HUES48 (cell line): ENCODE measurements at regions not wholly inside any gene's neighbourhood (a gene's known extent, or its start where the extent isn't known, plus 50 kb on each side); places are given as distances from the start of the nearest gene placed in this dataset.

Source experiments
- H3K27ac ChIP-seq: one replicate; pipeline ENCODE4 v1.7.0; 2013; ENCODE audit warnings: low read depth, low read length, inconsistent platforms
- H3K27me3 ChIP-seq: 2 replicates; pipeline ENCODE4 v1.6.1; 2013; ENCODE audit warnings: mild to moderate bottlenecking, low read length; ENCODE audit not compliant: control insufficient read depth, insufficient read depth
- H3K36me3 ChIP-seq: 2 replicates; pipeline ENCODE4 v1.6.1; 2013; ENCODE audit warnings: low read length; ENCODE audit not compliant: control insufficient read depth, insufficient read depth
- H3K4me1 ChIP-seq: 2 replicates; pipeline ENCODE4 v1.6.1; 2013; ENCODE audit warnings: mild to moderate bottlenecking, low read length; ENCODE audit not compliant: control insufficient read depth, insufficient read depth
- H3K4me3 ChIP-seq: 2 replicates; pipeline ENCODE4 v1.5.1; 2013; ENCODE audit warnings: mild to moderate bottlenecking, low read depth, low read length
- H3K9ac ChIP-seq: 2 replicates; pipeline ENCODE4 v1.6.1; 2013; ENCODE audit warnings: mild to moderate bottlenecking, low read depth, low read length, moderate library complexity
- H3K9me3 ChIP-seq: 2 replicates; pipeline ENCODE4 v1.6.1; 2013; ENCODE audit warnings: low read length; ENCODE audit not compliant: control insufficient read depth, insufficient read depth

GRCh38 chr2:121860033-121860757, 104.7 kb downstream of the TSN start:
- Histone ChIP-seq H3K27me3 (no peaks in the 10 kb centered on the region), H3K36me3 (no peaks in the 10 kb centered on the region), H3K27ac (no peak overlapping the region), H3K4me1 (no peaks in the 10 kb centered on the region), H3K9ac (no peak overlapping the region), H3K9me3 (peaks cover 2% of the 10 kb centered on the region), H3K4me3 (no peak overlapping the region)

DNA sequence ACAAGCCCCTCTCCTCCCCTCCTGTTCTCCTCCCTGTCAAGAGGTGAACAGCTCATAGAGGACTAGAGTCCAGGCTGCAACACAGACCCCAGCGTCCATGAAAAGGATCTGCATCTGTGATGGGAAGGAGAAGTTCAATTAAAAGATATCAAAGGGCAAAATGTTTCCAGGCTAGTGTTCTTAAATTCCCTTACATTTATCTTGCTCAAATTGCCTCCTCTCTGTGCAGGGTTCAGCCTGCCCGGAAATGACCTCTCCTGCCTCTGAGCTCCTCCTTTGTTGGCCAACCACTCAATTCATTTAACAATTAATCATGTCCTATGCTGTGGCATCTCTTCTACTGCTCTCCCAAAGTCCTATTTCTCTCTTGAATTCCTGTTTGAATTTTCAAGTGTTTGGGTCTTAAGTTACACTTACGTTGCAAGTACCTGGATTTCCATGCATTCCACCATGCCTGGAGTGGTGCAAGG, 105.3 kb downstream of the TSN start:
- no peak overlapping the region for H3K9ac ChIP-seq
- H3K27me3 ChIP-seq: no peaks in the 10 kb centered on the region
- no peak overlapping the region for H3K27ac ChIP-seq

GRCh38 chr2:121862286-121862685, 106.8 kb downstream of the TSN start:
- no peak overlapping the region for H3K4me3 ChIP-seq
- H3K27ac ChIP-seq: no peak overlapping the region
- H3K9ac ChIP-seq: no peak overlapping the region
- peaks cover 2% of the 10 kb centered on the region for H3K9me3 ChIP-seq
- no peaks in the 10 kb centered on the region for H3K4me1 ChIP-seq
- H3K36me3 ChIP-seq: no peaks in the 10 kb centered on the region
- no peaks in the 10 kb centered on the region for H3K27me3 ChIP-seq

More for the DNA sequence above, 105.3 kb downstream of the TSN start:
- peaks cover 2% of the 10 kb centered on the region for H3K9me3 ChIP-seq
- no peaks in the 10 kb centered on the region for H3K36me3 ChIP-seq
- no peaks in the 10 kb centered on the region for H3K4me1 ChIP-seq
- H3K4me3 ChIP-seq: no peak overlapping the region

GRCh38 chr2:121865914-121866313, 110.5 kb downstream of the TSN start:
- no peak overlapping the region for H3K27ac ChIP-seq
- H3K27me3 ChIP-seq: no peaks in the 10 kb centered on the region
- no peak overlapping the region for H3K9ac ChIP-seq
- H3K4me3 ChIP-seq: no peak overlapping the region
- peaks cover 2% of the 10 kb centered on the region for H3K9me3 ChIP-seq
- H3K4me1 ChIP-seq: peaks cover 3% of the 10 kb centered on the region; the same call in 1 of the 2 replicates
- no peaks in the 10 kb centered on the region for H3K36me3 ChIP-seq

- Histone ChIP-seq H3K9ac (no peak overlapping the region), H3K27me3 (no peaks in the 10 kb centered on the region), H3K36me3 (no peaks in the 10 kb centered on the region), H3K4me1 (peaks cover 3% of the 10 kb centered on the region; the same call in 1 of the 2 replicates), H3K4me3 (no peak overlapping the region), H3K9me3 (peaks cover 2% of the 10 kb centered on the region), H3K27ac (no peak overlapping the region)
These were observed 111.3 kb downstream of the TSN start for GRCh38 chr2:121866789-121867188.

DNA sequence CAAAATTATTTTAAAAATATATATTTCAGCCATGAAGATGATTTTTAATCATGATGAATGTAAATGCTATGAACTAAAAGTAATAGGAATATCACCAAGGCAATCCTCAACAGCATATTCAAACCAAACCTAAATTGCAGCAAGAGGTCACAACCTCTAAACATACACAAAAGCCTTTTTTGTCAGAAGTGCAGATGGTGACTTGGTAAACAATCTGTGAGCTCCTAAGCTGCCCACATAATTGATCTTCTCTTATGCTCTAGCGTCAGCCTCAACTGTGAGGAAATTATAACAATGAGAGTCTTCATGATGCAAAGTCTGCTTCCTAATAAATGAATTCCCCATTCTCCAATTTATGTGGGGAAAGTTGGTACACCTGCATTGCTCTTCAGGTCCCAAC, 113.2 kb downstream of the TSN start:
- H3K4me1 ChIP-seq: peaks cover 3% of the 10 kb centered on the region; the same call in 1 of the 2 replicates

DNA sequence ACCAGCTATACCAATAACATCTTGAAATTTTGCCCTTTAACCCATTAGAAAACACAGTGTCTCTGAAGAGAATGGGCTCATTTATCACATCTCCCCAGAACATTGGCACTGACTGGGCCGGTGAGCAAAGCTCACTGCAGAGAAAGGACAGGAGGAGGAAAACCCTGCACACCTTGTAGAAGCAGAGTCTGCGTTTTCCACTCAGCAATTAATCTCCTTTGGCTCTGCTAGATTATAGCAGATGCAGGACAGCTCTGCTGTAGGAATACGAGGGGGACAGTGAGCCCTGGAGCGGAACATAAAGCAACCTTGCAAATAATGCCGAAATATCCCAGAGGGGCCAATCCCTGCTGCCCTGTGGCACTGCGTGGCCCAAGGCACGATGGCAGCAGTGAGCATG, 113.9 kb downstream of the TSN start:
- Histone ChIP-seq H3K27me3 (no peaks in the 10 kb centered on the region), H3K9me3 (no peaks in the 10 kb centered on the region), H3K27ac (no peak overlapping the region), H3K9ac (no peak overlapping the region), H3K4me1 (peaks cover 3% of the 10 kb centered on the region; the same call in 1 of the 2 replicates), H3K36me3 (no peaks in the 10 kb centered on the region), H3K4me3 (no peak overlapping the region)

More for the DNA sequence above, 113.2 kb downstream of the TSN start:
- no peaks in the 10 kb centered on the region for H3K9me3 ChIP-seq
- no peaks in the 10 kb centered on the region for H3K36me3 ChIP-seq
- H3K27me3 ChIP-seq: no peaks in the 10 kb centered on the region
- no peak overlapping the region for H3K4me3 ChIP-seq
- no peak overlapping the region for H3K27ac ChIP-seq
- no peak overlapping the region for H3K9ac ChIP-seq

DNA sequence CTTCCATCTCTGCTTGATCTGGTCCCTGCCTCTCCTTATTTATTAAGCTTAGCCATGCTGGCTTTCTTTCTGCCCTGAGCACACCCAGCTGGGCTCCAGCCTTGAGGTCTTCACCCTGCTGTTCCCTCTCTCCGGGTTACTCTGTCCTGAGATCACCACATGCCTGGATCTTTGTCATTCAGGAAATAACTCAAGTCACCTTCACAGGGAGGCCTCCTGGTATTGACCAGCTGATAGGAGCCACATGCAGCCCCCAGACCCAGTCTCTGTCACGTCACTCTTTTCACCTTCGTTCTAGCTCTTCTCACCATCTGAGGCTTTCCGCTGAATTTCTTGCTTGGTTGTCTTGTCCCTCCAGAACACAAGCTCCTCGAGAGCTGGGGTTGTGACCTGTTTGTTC, 114.4 kb downstream of the TSN start:
- Histone ChIP-seq H3K4me3 (no peak overlapping the region), H3K9me3 (no peaks in the 10 kb centered on the region)

DNA sequence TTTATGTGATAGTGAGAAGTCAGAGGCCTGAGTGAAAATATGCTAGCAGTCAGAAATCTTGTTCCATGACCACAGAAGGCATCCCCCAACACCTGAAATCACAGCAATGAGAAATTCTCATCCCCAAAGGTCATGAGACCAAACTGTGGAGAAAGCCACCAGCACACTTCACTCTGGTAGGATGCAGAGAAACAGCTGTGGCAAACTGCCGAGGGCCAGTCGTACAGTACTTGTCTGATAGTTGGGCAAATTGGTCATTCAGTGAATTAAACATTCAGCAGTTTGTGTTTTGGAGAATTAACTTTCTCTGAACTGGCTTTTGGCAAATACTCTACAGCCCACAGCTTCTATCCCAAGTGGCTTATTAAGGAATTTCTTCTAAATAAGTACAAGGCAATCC, 117.2 kb downstream of the TSN start:
- H3K27me3 ChIP-seq: no peaks in the 10 kb centered on the region
- no peaks in the 10 kb centered on the region for H3K36me3 ChIP-seq
- H3K4me1 ChIP-seq: peaks cover 3% of the 10 kb centered on the region; the same call in 1 of the 2 replicates
- H3K9ac ChIP-seq: no peak overlapping the region
- no peaks in the 10 kb centered on the region for H3K9me3 ChIP-seq
- H3K27ac ChIP-seq: no peak overlapping the region
- no peak overlapping the region for H3K4me3 ChIP-seq

More for the DNA sequence above, 114.4 kb downstream of the TSN start:
- H3K9ac ChIP-seq: no peak overlapping the region
- H3K27ac ChIP-seq: no peak overlapping the region
- peaks cover 3% of the 10 kb centered on the region; the same call in 1 of the 2 replicates for H3K4me1 ChIP-seq
- H3K27me3 ChIP-seq: no peaks in the 10 kb centered on the region
- no peaks in the 10 kb centered on the region for H3K36me3 ChIP-seq

- no peaks in the 10 kb centered on the region for H3K27me3 ChIP-seq
- no peak overlapping the region for H3K4me3 ChIP-seq
- peaks cover 3% of the 10 kb centered on the region; the same call in 1 of the 2 replicates for H3K4me1 ChIP-seq
- no peaks in the 10 kb centered on the region for H3K36me3 ChIP-seq
- no peak overlapping the region for H3K9ac ChIP-seq
- H3K27ac ChIP-seq: no peak overlapping the region
- no peaks in the 10 kb centered on the region for H3K9me3 ChIP-seq
These were observed 118.4 kb downstream of the TSN start for GRCh38 chr2:121873864-121874263.

DNA sequence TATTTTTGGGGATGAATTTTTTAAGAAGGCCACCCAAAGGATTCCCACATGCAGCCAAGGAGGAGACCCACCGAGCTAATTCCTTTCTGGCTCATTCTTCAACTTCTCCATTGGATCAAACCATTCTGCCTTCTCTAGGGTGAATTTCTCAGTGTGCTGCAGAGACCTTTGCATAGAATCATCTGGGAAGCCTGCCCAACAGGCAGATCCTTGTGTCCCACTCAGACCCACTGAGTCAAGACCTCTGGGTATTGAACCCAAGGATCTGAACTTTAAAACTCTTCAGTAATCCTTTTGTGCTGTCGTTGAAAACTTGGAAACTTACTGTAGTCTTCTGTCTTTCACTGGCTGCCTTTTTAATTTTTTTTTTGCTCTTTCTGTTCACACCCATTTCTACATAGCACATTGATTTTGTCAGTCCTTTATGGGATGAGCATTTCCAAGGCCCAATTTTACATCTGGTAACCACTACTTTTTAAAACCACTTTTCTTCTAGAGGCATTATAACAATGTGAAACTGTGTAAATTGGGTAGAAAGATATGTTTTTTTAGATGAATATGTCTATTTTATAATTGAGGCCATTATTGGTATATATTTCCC, 120.2 kb downstream of the TSN start:
- Histone ChIP-seq H3K4me1 (no peaks in the 10 kb centered on the region), H3K27ac (no peak overlapping the region), H3K9me3 (no peaks in the 10 kb centered on the region), H3K4me3 (no peak overlapping the region), H3K36me3 (no peaks in the 10 kb centered on the region), H3K9ac (no peak overlapping the region), H3K27me3 (no peaks in the 10 kb centered on the region)
